Islet precursor cell (in vitro differentiated cells): ENCODE measurements at regions not wholly inside any gene's neighbourhood (a gene's known extent, or its start where the extent isn't known, plus 50 kb on each side); places are given as distances from the start of the nearest gene placed in this dataset.

Experiments
- DNase-seq: peaks from one replicate; pipeline ENCODE4 v3.0.0-alpha.2; 2018

DNA sequence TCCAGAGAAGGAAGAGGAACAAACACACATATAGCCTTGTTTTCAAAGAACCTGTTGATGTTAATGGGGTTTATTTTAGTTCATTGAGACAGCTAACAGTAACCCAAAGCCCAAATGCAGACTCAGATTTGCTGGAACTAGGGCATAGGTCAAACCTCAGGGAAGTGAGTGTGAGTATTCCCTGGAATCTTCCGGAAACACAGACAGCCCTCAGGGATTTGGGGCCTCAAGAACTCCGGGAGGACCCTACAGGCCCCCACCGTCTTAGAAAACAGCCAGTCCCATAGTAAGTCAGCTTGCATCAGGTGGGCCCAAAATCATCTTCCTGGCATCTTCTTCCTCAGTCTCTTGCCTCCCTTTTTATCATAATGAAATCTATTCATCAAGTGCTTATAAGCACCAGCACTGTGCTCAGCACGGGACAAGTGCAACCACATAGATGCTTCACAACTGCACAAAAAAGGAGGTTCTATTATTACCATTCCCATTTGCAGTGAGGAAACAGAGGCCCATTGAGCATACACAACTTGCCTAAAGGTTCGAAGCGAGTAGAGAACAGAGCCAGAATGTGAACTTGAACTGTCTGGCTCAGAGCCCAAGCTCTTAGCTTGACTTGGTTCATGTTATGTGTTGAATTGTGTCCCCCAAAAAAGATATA is 50.2 kb upstream of the BCL11A start:
- no peak for DNase-seq

- DNase-seq, result no peak
These were observed 51.1 kb upstream of the BCL11A start for GRCh38 chr2:60604486-60605064.

GRCh38 chr2:60605866-60606265 is 52.4 kb upstream of the BCL11A start:
- no peak for DNase-seq

- DNase-seq, result no peak
These were observed 55.2 kb upstream of the BCL11A start for GRCh38 chr2:60608679-60609078.

- no peak for DNase-seq
These were observed 58.6 kb upstream of the BCL11A start for GRCh38 chr2:60612033-60612432.

- DNase-seq, result no peak
These were observed 60.9 kb upstream of the BCL11A start for GRCh38 chr2:60614319-60614718.

DNA sequence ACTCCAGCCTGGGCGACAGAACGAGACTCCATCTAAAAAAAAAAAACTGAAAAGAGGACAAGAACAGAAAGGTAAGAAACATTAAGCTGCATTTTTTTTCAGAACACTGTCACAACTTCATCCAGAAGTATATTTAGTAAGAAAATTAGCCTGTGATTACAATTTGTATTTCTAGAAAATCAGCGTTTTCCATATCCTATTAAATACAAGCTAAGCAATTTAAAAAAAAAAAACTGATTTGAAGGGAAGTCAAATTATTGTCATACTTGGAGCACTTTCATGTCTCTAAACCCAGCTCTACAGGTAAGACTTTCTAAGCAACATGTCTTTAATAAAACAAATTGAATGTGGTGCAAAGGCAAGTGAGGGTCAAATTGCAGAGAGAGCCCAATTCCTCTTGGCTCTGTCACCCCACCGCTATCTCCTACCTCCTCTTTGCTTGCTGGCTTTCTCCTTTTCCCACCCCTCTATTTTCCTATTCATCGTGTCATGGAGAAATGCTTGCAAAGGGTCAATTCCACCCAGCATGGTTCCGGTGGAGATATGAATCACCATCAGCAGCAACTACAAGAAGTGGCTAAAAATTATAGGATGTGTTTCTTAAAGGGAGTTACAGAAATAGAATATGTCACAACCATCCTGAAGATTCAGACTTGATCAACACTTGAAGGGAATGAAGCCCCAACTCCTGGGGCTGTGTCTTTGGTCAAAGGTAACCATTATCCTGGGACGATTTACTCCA is 68.4 kb upstream of the BCL11A start:
- DNase-seq, result no peak

- DNase-seq, result no peak
These were observed 69.6 kb upstream of the BCL11A start for GRCh38 chr2:60623040-60623439.

- DNase-seq, result no peak
These were observed 74.0 kb upstream of the BCL11A start for GRCh38 chr2:60627412-60627811.

DNA sequence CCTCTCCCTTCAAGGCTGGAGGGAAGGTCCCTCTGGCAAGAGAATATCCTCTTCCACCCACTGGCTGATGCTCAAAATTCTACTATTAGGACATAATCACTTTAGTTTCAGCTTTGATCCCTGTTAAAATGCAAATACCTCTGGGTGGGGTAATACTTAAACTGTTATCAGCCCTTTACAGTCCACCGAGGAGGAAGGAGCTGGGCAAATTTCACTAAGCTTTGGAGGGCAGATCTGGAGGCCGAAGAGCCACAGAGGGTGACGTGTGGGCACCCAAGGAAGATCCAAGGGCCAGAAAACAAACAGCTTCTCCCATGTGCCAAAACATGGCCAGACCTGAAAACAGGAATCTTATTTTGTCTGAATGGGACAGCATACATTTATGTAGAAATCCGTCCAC is 74.6 kb upstream of the BCL11A start:
- DNase-seq, result no peak

DNA sequence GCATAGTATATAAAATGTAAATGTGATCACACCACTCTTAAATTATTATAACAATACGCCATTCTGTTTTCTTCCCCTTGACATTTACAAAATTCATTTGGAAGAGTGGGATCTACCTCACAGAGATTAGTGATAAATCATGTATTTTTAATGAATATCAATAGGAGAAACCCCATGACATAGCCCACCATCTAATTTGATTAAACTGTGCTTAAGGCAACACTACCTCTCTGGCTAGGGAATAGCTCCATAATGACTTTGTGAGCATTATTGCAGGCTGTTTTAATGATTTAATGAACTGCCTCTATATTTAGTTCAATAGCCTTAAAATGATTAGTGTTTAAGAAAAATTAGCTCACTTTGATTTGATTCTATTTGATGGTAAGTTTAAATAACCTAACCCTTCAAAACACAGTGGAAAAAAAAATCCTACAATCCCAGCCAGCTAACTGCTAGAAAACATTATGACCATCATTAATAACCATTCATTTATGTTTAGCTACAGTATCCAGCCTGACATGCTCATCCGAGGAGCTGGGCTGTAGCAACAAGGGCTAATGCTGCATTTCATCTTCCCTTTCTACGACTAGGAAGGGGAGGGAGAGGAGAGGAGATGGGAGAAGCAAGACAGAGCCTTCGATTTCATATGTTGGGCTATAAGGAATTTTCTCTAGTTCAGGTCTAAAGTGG is 75.3 kb upstream of the BCL11A start:
- no peak for DNase-seq

- DNase-seq, result no peak
These were observed 75.8 kb upstream of the BCL11A start for GRCh38 chr2:60629305-60629662.

DNA sequence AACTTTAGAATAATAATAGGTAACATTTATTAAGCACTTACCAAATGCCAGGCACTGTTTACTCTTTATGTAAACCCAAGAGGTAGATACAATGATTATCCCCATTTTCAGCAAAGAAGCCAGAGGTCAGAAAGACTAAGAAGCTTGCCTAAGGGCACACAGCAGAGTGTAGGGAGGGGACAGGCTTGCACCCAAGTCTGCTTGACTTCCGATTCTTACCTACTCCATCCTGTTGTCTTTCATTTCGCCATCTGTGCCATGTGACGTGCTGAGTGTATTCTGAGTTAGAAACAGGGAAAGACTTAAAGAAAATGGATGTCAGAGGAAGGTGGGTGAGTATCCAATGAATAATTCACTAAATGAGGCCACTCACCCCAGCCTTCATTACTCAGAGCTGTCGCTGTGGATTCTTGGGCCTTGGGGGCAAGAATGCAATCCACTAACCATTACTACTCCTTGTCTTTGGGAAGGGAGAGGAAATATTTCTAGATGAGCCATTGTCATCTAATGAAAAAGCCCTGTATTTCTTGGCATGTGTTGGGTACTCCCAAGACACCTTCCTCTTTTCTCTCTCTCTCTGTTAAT is 76.4 kb upstream of the BCL11A start:
- no peak for DNase-seq

DNA sequence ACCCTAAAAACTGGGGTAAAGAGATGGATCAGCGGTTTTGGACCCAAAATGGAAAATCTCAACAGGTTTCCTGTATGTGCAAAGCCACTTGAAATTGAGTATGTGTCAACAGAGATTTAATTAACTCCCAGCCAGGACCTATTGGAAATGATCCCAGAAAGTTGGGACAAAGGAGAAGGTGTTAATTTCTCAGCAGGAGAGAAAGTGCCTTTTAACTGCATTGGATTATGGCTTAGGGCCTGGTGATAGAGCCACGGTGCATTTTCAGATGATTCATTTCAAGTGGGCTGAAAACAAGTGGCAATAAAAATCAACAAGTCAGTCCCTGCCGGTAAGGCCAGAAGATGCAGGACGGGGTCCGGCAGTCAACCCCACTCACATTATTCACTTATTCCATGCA is 80.2 kb upstream of the BCL11A start:
- DNase-seq, result no peak

GRCh38 chr2:60634438-60634837 is 81.0 kb upstream of the BCL11A start:
- DNase-seq, result no peak

DNA sequence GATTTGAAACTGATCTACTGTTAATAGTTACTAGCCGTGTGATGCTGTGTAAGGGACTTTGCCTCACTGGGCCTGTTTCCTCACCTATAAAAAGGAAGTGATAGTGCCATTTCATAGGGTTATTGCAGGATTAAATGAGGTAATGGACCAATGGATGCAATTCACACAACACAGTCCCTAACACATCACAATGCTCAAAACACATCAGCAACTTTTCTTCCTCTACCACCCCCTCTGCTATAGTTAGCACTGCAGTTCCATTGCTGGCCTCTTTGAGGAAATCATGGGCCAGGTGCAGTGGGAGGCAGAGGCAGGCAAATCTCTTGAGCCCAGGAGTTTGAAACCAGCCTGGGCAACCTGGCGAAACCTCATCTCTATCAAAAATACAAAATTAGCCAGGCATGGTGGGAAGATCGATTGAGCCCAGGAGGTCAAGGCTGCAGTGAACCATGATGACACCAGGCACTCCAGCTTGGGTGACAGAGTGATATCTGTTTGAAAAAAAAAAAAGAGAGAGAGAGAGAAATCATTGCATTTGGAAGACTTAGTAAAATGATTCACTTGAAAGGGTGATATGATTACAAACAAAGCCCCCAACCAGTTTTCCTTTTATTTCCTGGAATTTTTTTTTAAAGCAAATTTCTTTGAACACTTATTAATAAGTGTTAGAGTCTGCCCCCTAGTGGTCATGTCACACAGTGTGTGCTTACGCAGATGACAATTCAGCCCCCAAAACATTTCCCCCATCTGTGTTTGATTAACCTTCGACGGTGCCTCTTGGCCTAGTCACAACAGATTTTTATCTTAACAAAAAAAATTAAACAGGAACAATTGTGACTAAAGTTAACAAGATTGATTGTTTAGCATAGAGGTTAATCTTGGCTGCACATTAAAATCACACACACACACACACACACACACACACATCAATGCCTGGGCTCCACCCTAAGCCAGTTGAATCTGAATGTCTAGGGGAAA is 88.6 kb upstream of the BCL11A start:
- DNase-seq, result no peak

GRCh38 chr2:60643747-60644146 is 90.3 kb upstream of the BCL11A start:
- no peak for DNase-seq

DNA sequence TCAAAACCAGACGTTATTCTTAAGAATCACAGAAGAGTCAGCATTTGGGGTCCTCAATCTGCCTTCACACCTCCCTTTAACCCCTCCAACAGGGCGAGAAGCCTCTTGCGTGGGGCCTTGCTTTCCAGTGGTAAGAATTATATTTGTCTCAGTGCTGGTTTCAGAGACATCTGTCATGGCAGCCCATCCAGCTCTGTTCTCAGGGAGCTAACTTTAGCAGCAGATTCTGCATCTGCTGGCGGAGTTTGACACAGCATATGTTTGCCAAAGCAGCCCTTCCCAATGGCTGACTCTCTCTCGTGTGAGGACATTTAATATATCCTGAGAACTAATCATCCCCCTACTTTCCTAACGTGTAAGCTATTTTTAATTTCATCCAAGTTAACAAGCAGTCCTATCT is 91.5 kb upstream of the BCL11A start:
- DNase-seq, result no peak

DNA sequence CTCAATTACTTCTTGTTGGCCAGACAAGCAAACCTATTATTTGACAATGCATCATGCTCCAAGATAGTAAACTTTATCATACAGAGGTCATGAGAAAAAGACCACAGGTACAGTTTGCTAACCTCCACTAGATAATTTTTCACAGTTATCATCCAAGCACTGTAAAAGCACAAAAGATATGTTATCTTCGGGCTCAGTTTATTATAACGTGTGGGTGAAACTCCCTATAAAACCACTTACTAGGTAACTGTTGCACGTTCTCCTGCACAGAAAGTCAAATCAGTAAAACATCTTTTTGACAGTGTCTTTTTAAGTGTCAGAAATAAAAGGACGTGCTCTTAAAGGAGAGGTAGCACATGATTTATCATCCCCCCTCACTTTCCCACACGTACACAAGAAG is 94.7 kb upstream of the BCL11A start:
- DNase-seq, result no peak

- DNase-seq, result no peak
These were observed 96.3 kb upstream of the BCL11A start for GRCh38 chr2:60649721-60650120.

- DNase-seq, result no peak
These were observed 99.4 kb upstream of the BCL11A start for GRCh38 chr2:60652832-60653340.

GRCh38 chr2:60657673-60658072 is 98.4 kb upstream of the PAPOLG start:
- no peak for DNase-seq
